HEK293T (cell line): ENCODE measurements at regions not wholly inside any gene's neighbourhood (a gene's known extent, or its start where the extent isn't known, plus 50 kb on each side); places are given as distances from the start of the nearest gene placed in this dataset.

ENCODE experiments used
- CTCF ChIA-PET: fragments of 350-600 bp; formaldehyde crosslinking; extraction: SDS; loops from one replicate; lab custom pipeline; 2021; ENCODE audit warnings: antibody characterized with exemption, inconsistent platforms; lab: Yijun Ruan, JAX
- POLR2A ChIA-PET: fragments of 350-600 bp; formaldehyde crosslinking; extraction: SDS; loops from one replicate; lab custom pipeline; 2020; ENCODE audit warnings: antibody characterized with exemption, inconsistent platforms; lab: Yijun Ruan, JAX
- DNase-seq: peaks from one replicate; pipeline ENCODE4 v3.0.0; 2012; ENCODE audit warnings: mixed read lengths; ENCODE audit errors: extremely low spot score
- ARNT ChIP-seq: fragments of 450-650 bp; IDR thresholded peaks from 2 replicates; pipeline ENCODE4 v1.6.1; 2017; ENCODE audit warnings: mild to moderate bottlenecking
- BHLHE40 ChIP-seq: fragments of 450-650 bp; IDR thresholded peaks from 2 replicates; pipeline ENCODE4 v1.6.1; 2016; ENCODE audit warnings: mild to moderate bottlenecking, moderate library complexity, borderline replicate concordance
- CTBP1 ChIP-seq: fragments of 450-650 bp; IDR thresholded peaks from 2 replicates; pipeline ENCODE4 v1.6.1; 2016; ENCODE audit warnings: borderline replicate concordance
- ELF4 ChIP-seq: fragments of 450-650 bp; IDR thresholded peaks from 2 replicates; pipeline ENCODE4 v1.6.1; 2017; ENCODE audit warnings: antibody characterized with exemption
- FOXA1 ChIP-seq: fragments of 450-650 bp; IDR thresholded peaks from 2 replicates; pipeline ENCODE4 v1.6.1; 2016; ENCODE audit warnings: mild to moderate bottlenecking
- FOXK2 ChIP-seq: fragments of 450-650 bp; IDR thresholded peaks from 2 replicates; pipeline ENCODE4 v1.6.1; 2016; ENCODE audit warnings: mild to moderate bottlenecking
- FOXM1 ChIP-seq: fragments of 450-650 bp; IDR thresholded peaks from 2 replicates; pipeline ENCODE4 v1.6.1; 2017; ENCODE audit warnings: mild to moderate bottlenecking, borderline replicate concordance
- HDGF ChIP-seq: fragments of 450-650 bp; IDR thresholded peaks from 2 replicates; pipeline ENCODE4 v1.6.1; 2017; ENCODE audit warnings: antibody characterized with exemption, borderline replicate concordance
- L3MBTL2 ChIP-seq: fragments of 450-650 bp; conservative IDR thresholded peaks from 2 replicates; pipeline ENCODE4 v1.6.1; 2016; ENCODE audit warnings: mild to moderate bottlenecking
- LEF1 ChIP-seq: fragments of 450-650 bp; IDR thresholded peaks from 2 replicates; pipeline ENCODE4 v1.6.1; 2017; ENCODE audit warnings: mild to moderate bottlenecking, borderline replicate concordance
- NFRKB ChIP-seq: fragments of 450-650 bp; IDR thresholded peaks from 2 replicates; pipeline ENCODE4 v1.6.1; 2016; ENCODE audit warnings: mild to moderate bottlenecking, moderate library complexity
- SP1 ChIP-seq: fragments of 450-650 bp; IDR thresholded peaks from 2 replicates; pipeline ENCODE4 v1.6.1; 2017
- SUZ12 ChIP-seq: fragments of 450-650 bp; IDR thresholded peaks from 2 replicates; pipeline ENCODE4 v1.6.1; 2016; ENCODE audit warnings: mild to moderate bottlenecking
- TARDBP ChIP-seq: fragments of 450-650 bp; IDR thresholded peaks from 2 replicates; pipeline ENCODE4 v1.6.1; 2016
- ZNF384 ChIP-seq: fragments of 450-650 bp; IDR thresholded peaks from 2 replicates; pipeline ENCODE4 v1.6.1; 2016
- TF ChIP-seq, protein P1 (sequence below): fragments of 450-650 bp; IDR thresholded peaks from 2 replicates; pipeline ENCODE4 v1.6.1; 2016

GRCh38 chr9:108663422-108663821, 192.4 kb downstream of the ACTL7B start:
- ChIA-PET POLR2A (no interaction called here), CTCF (no interaction called here)
- TF ChIP-seq ELF4: no peak
- no peak for TF ChIP-seq NFRKB
- TF ChIP-seq L3MBTL2: no peak
- TF ChIP-seq SP1: no peak
- no peak for TF ChIP-seq LEF1
- TF ChIP-seq FOXA1: no peak
- no peak for DNase-seq

GRCh38 chr9:108662956-108663355, 192.8 kb downstream of the ACTL7B start:
- DNase-seq: no peak
- POLR2A ChIA-PET: no interaction called here
- CTCF ChIA-PET: no interaction called here
- TF ChIP-seq ARNT (no peak), SP1 (no peak), ZNF384 (no peak), BHLHE40 (no peak), HDGF (no peak), CTBP1 (no peak), FOXM1 (no peak), ELF4 (no peak), SUZ12 (no peak), TARDBP (no peak), L3MBTL2 (no peak), NFRKB (no peak), FOXK2 (no peak)
- TF ChIP-seq, protein P1, sequence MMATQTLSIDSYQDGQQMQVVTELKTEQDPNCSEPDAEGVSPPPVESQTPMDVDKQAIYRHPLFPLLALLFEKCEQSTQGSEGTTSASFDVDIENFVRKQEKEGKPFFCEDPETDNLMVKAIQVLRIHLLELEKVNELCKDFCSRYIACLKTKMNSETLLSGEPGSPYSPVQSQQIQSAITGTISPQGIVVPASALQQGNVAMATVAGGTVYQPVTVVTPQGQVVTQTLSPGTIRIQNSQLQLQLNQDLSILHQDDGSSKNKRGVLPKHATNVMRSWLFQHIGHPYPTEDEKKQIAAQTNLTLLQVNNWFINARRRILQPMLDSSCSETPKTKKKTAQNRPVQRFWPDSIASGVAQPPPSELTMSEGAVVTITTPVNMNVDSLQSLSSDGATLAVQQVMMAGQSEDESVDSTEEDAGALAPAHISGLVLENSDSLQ: no peak

GRCh38 chr9:108662091-108662875, 193.5 kb downstream of the ACTL7B start:
- POLR2A ChIA-PET: no interaction called here
- DNase-seq: no peak
- TF ChIP-seq TARDBP: no peak
- TF ChIP-seq LEF1: no peak
- TF ChIP-seq FOXM1: no peak
- TF ChIP-seq CTBP1: no peak
- TF ChIP-seq, protein P1: no peak
- TF ChIP-seq ELF4: no peak
- no peak for TF ChIP-seq FOXA1
- TF ChIP-seq SP1: no peak
- TF ChIP-seq SUZ12: no peak
- no peak for TF ChIP-seq HDGF
- no peak for TF ChIP-seq NFRKB
- no peak for TF ChIP-seq ARNT
- no peak for TF ChIP-seq FOXK2
- TF ChIP-seq ZNF384: no peak
- no peak for TF ChIP-seq BHLHE40
- TF ChIP-seq L3MBTL2: no peak
- CTCF ChIA-PET: no interaction called here

DNA sequence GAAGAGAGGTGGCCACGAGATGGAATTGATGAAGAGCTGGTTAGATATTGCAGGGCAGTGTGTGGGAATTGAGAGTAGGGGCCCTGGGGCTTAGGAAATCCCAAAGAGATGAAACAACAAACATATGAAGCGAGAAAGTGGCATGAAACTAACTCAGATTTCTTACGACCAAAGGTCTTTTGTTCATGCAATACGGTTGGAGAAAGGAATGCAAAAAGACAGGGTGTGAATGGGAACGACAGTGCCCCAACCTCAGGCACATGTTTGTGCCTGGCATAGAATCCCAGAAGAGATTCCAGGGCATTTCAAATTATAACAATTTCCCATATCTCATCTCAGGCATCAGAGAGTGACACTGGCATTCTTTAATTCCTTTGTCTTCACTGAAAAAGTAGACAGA, 199.2 kb downstream of the ACTL7B start:
- DNase-seq: no peak
- ChIA-PET POLR2A (no interaction called here), CTCF (no interaction called here)
- no peak for TF ChIP-seq NFRKB

GRCh38 chr9:108655818-108656217, 200.0 kb downstream of the ACTL7B start:
- TF ChIP-seq SUZ12 (no peak), FOXA1 (no peak)
- POLR2A ChIA-PET: no interaction called here
- CTCF ChIA-PET: no interaction called here
- no peak for DNase-seq

GRCh38 chr9:108654566-108654965, 201.2 kb downstream of the ACTL7B start:
- CTCF ChIA-PET: interaction anchor here (0.6 kb wide), 1 partner anchor 1182 kb away, joined by 3 read pairs; no protein-coding TSS in a partner anchor
- DNase-seq: no peak
- TF ChIP-seq ELF4 (no peak), LEF1 (no peak), CTBP1 (no peak), HDGF (no peak), NFRKB (no peak), FOXA1 (no peak), TARDBP (no peak), L3MBTL2 (no peak), SP1 (no peak), BHLHE40 (no peak)
- POLR2A ChIA-PET: no interaction called here

DNA sequence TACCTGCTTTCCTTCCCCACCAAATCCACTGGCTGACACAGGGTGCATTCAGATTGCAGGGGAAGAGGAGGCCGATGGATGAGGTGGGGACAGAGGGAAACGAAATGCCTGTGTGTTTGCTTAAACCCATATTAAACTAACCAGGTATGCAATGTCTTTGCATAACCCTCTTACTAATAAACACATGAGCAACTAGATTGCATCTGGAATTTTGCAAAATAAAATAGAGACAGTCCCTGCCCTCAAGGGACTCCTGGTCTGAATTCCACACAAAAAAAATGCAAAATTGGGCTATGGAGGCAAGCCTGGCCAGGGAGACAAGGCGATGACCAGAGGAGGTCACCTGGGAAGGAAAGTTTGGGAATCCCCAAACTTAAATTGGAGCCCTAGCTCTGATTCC, 202.9 kb downstream of the ACTL7B start:
- ChIA-PET POLR2A (no interaction called here), CTCF (no interaction called here)
- TF ChIP-seq SP1 (no peak), L3MBTL2 (no peak), ARNT (no peak), HDGF (no peak), BHLHE40 (no peak), NFRKB (no peak), ELF4 (no peak), CTBP1 (no peak), FOXK2 (no peak), SUZ12 (no peak), FOXA1 (no peak), LEF1 (no peak), TARDBP (no peak), ZNF384 (no peak), FOXM1 (no peak)
- TF ChIP-seq, protein P1: no peak
- DNase-seq: no peak
